Mesendoderm (in vitro differentiated cells): ENCODE measurements at regions not wholly inside any gene's neighbourhood (a gene's known extent, or its start where the extent isn't known, plus 50 kb on each side); places are given as distances from the start of the nearest gene placed in this dataset.

Experiments used
- DNase-seq: peaks from one replicate; pipeline ENCODE4 v3.0.0; 2013
- H2AK5ac ChIP-seq: 2 replicates; pipeline ENCODE4 v1.6.1; 2013; ENCODE audit warnings: low read length, inconsistent platforms
- H2BK120ac ChIP-seq: 2 replicates; pipeline ENCODE4 v1.6.1; 2013; ENCODE audit warnings: low read depth, mild to moderate bottlenecking, low read length, moderate library complexity, mixed read lengths
- H2BK15ac ChIP-seq: replicated peaks from 2 replicates; pipeline ENCODE4 v1.6.1; 2013; ENCODE audit warnings: low read depth, mild to moderate bottlenecking, moderate library complexity
- H2BK5ac ChIP-seq: 2 replicates; pipeline ENCODE4 v1.6.1; 2013; ENCODE audit warnings: low read length, inconsistent platforms
- H3K18ac ChIP-seq: 2 replicates; pipeline ENCODE4 v1.6.1; 2013; ENCODE audit warnings: mild to moderate bottlenecking, low read length, mixed read lengths
- H3K23ac ChIP-seq: one replicate; pipeline ENCODE4 v1.6.1; 2013; ENCODE audit warnings: low read length
- H3K27ac ChIP-seq: 2 replicates; pipeline ENCODE4 v1.5.1; 2013; ENCODE audit warnings: low read depth, mild to moderate bottlenecking, inconsistent platforms, low read length, moderate library complexity
- H3K27me3 ChIP-seq: 2 replicates; pipeline ENCODE4 v1.6.1; 2013; ENCODE audit warnings: low read length, control low read depth, mild to moderate bottlenecking, inconsistent platforms; ENCODE audit not compliant: insufficient read depth, poor library complexity
- H3K36me3 ChIP-seq: 2 replicates; pipeline ENCODE4 v1.6.1; 2013; ENCODE audit warnings: low read length, inconsistent platforms; ENCODE audit not compliant: control insufficient read depth, insufficient read depth
- H3K4ac ChIP-seq: one replicate; pipeline ENCODE4 v1.6.1; 2013; ENCODE audit warnings: low read depth, mild to moderate bottlenecking, low read length, moderate library complexity
- H3K4me1 ChIP-seq: 2 replicates; pipeline ENCODE4 v1.6.1; 2013; ENCODE audit warnings: low read depth, low read length, inconsistent platforms; ENCODE audit not compliant: control insufficient read depth
- H3K4me2 ChIP-seq: 2 replicates; pipeline ENCODE4 v1.6.1; 2013; ENCODE audit warnings: low read length
- H3K4me3 ChIP-seq: 2 replicates; pipeline ENCODE4 v1.5.1; 2013; ENCODE audit warnings: mild to moderate bottlenecking, low read length
- H3K56ac ChIP-seq: one replicate; pipeline ENCODE4 v1.6.1; 2013; ENCODE audit warnings: low read length
- H3K79me1 ChIP-seq: 2 replicates; pipeline ENCODE4 v1.6.1; 2013; ENCODE audit warnings: low read length, inconsistent platforms
- H3K79me2 ChIP-seq: 2 replicates; pipeline ENCODE4 v1.6.1; 2013; ENCODE audit warnings: mild to moderate bottlenecking, low read length; ENCODE audit not compliant: control insufficient read depth, insufficient read depth
- H3K9ac ChIP-seq: 2 replicates; pipeline ENCODE4 v1.6.1; 2013; ENCODE audit warnings: low read length, inconsistent platforms
- H4K5ac ChIP-seq: one replicate; pipeline ENCODE4 v1.6.1; 2013; ENCODE audit warnings: low read length
- H4K8ac ChIP-seq: one replicate; pipeline ENCODE4 v1.6.1; 2013; ENCODE audit warnings: low read depth, mild to moderate bottlenecking, control low read depth, low read length, moderate library complexity
- WGBS: extraction: QIAGEN DNeasy Blood & Tissue Kit; methylation state at CpG from one replicate; pipeline ENCODE4 v1.1.7; 2013; ENCODE audit warnings: low lambda C conversion rate, missing lambda C conversion rate; ENCODE audit not compliant: insufficient coverage; ENCODE audit errors: extremely low coverage; 5-methylcytosine and 5-hydroxymethylcytosine counted together

DNA sequence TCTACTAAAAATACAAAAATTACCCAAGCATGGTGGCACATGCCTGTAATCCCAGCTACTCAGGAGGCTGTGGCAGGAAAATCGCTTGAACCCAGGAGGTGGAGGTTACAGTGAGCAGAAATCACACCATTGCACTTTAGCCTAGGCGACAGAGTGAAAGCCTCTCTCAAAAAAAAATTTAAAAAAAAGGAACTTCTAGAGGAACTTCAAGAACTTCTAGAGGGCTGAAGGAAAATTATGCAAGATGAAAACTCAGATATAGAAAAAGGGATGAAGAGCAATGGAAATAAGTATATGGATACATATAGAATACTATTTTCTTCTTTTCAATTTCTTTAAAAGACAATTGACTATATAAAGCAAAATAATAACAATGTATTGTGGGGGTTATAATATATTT lies 51.2 kb upstream of the PRR5 start:
- no peak overlapping the region for H3K4me3 ChIP-seq
- H2AK5ac ChIP-seq: no peak overlapping the region
- WGBS: no CpG with 5 or more reads among the region's 2 CpGs
- H3K4me2 ChIP-seq: no peak overlapping the region
- H4K8ac ChIP-seq: no peak overlapping the region
- H3K27me3 ChIP-seq: no peaks in the 10 kb centered on the region
- H3K4me1 ChIP-seq: no peaks in the 10 kb centered on the region
- no peak for DNase-seq
- H3K23ac ChIP-seq: no peak overlapping the region
- H3K9ac ChIP-seq: no peak overlapping the region
- H2BK120ac ChIP-seq: no peak overlapping the region
- no peaks in the 10 kb centered on the region for H3K79me1 ChIP-seq
- H3K79me2 ChIP-seq: no peaks in the 10 kb centered on the region
- H3K56ac ChIP-seq: no peak overlapping the region
- no peak overlapping the region for H3K27ac ChIP-seq
- no peak overlapping the region for H2BK15ac ChIP-seq
- H3K36me3 ChIP-seq: no peaks in the 10 kb centered on the region
- H3K18ac ChIP-seq: no peak overlapping the region
- H3K4ac ChIP-seq: no peak overlapping the region
- no peak overlapping the region for H2BK5ac ChIP-seq
- no peak overlapping the region for H4K5ac ChIP-seq

DNA sequence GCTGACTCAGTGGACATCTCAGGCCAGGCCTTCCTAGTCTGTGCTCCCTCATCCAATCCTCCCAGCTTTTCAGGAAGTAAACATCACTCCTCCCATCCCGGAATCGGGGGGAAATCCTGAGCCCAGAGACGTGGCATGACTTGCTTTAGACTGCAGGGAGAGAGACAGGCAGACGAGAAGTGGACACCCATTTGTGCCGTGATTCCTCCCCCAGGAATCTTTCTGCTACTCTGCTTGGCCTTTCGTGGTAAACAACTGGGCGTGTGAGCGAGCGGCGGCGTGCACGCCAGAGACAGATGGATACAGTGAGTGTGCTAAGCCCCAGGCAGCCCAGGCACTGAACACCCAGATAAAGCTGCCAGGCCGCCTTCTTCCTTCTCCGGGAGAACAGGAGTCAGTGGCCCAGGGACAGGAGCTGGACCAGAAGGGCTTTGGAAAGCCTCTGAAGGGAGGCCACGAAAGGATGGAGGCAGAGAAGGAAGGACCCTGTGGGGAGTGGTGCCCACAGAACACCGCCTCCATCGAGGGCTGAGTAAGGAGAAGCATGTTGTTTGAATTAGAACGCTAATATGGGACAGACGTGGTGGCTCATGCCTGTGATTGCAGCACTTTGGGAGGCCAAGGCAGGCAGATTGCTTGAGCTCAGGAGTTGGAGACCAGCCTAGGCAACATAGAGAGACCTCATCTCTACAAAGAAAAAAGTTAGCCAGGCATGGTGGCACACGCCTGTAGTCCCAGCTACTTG lies 53.0 kb upstream of the PRR5 start:
- H3K23ac ChIP-seq: no peak overlapping the region
- H4K8ac ChIP-seq: no peak overlapping the region
- no peak for DNase-seq
- H2BK5ac ChIP-seq: no peak overlapping the region
- H4K5ac ChIP-seq: no peak overlapping the region
- no peaks in the 10 kb centered on the region for H3K79me2 ChIP-seq
- no peak overlapping the region for H3K9ac ChIP-seq
- H2BK15ac ChIP-seq: no peak overlapping the region
- no peak overlapping the region for H3K4me2 ChIP-seq
- no peaks in the 10 kb centered on the region for H3K36me3 ChIP-seq
- H3K27me3 ChIP-seq: no peaks in the 10 kb centered on the region
- no peak overlapping the region for H3K56ac ChIP-seq
- H3K4ac ChIP-seq: no peak overlapping the region
- H2AK5ac ChIP-seq: no peak overlapping the region
- WGBS: no CpG with 5 or more reads among the region's 20 CpGs
- no peak overlapping the region for H2BK120ac ChIP-seq
- no peaks in the 10 kb centered on the region for H3K79me1 ChIP-seq
- no peaks in the 10 kb centered on the region for H3K4me1 ChIP-seq
- no peak overlapping the region for H3K4me3 ChIP-seq
- H3K18ac ChIP-seq: no peak overlapping the region
- H3K27ac ChIP-seq: no peak overlapping the region

DNA sequence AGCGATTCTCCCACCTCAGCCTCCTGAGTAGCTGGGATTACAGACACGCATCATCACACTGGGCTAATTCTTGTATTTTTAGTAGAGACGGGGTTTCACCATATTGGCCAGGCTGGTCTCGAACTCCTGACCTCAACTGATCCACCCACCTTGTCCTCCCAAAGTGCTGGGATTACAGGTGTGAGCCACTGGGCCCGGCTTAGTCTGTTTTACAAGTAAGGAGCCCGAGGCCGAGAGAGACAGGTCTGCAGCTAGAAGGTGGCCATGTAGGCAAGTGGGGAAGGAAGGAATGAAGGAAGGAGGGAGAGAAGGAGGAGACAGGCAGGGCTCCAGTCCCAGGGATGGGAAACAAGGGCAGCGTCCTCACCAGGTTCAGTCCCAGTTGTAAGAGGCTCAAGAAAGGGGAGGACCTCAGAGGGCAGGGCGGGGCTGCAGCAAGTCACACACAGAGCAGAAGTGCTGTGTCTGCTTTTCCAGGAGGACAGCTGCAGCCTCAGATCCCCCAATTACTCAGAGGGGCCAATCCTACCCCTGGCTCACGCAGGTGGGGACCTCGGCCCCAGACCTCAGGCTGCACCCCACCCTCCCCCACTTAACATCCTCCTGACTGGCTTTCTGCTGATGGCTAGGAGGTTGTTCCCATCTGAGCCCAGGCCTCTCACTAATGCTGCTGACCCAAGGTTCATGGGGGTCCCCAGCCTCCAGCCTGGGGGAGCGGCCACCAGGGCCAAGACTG lies 53.8 kb upstream of the PRR5 start:
- no peak overlapping the region for H3K4ac ChIP-seq
- no peak for DNase-seq

DNA sequence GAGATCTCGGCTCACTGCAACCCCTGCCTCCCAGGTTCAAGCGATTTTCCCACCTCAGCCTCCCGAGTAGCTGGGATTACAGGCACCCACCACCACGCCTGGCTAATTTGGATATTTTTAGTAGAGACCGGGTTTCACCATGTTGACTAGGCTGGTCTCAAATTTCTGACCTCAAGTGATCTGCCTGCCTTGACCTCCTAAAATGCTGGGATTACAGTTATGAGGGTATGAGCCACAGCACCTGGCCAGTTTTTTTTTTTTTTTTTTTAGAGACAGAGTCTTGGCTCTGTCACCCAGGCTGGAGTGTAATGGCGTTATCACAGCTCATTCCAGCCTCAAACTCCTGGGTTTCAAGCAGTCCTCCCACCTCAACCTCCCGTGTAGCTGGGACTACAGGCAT lies 54.9 kb upstream of the PRR5 start:
- Histone ChIP-seq H3K18ac (no peak overlapping the region), H2BK15ac (no peak overlapping the region), H3K4me1 (no peaks in the 10 kb centered on the region), H3K79me1 (no peaks in the 10 kb centered on the region), H3K23ac (no peak overlapping the region), H3K36me3 (no peaks in the 10 kb centered on the region), H3K27me3 (no peaks in the 10 kb centered on the region), H3K4me2 (no peak overlapping the region), H3K27ac (no peak overlapping the region), H4K8ac (no peak overlapping the region), H3K9ac (no peak overlapping the region), H3K56ac (no peak overlapping the region), H3K79me2 (no peaks in the 10 kb centered on the region), H2BK5ac (no peak overlapping the region), H2BK120ac (no peak overlapping the region), H2AK5ac (no peak overlapping the region), H3K4ac (no peak overlapping the region), H3K4me3 (no peak overlapping the region), H4K5ac (no peak overlapping the region)
- no CpG with 5 or more reads among the region's 7 CpGs for WGBS
- no peak for DNase-seq

More for the DNA sequence above, 53.8 kb upstream of the PRR5 start:
- Histone ChIP-seq H3K56ac (no peak overlapping the region), H3K79me2 (no peaks in the 10 kb centered on the region), H3K36me3 (no peaks in the 10 kb centered on the region), H3K9ac (no peak overlapping the region), H3K27me3 (no peaks in the 10 kb centered on the region), H3K27ac (no peak overlapping the region), H3K23ac (no peak overlapping the region), H3K4me2 (no peak overlapping the region), H3K79me1 (no peaks in the 10 kb centered on the region), H4K8ac (no peak overlapping the region), H2BK15ac (no peak overlapping the region), H2AK5ac (no peak overlapping the region), H2BK120ac (no peak overlapping the region), H3K18ac (no peak overlapping the region), H3K4me3 (no peak overlapping the region), H3K4me1 (no peaks in the 10 kb centered on the region), H4K5ac (no peak overlapping the region), H2BK5ac (no peak overlapping the region)
- WGBS: no CpG with 5 or more reads among the region's 12 CpGs

DNA sequence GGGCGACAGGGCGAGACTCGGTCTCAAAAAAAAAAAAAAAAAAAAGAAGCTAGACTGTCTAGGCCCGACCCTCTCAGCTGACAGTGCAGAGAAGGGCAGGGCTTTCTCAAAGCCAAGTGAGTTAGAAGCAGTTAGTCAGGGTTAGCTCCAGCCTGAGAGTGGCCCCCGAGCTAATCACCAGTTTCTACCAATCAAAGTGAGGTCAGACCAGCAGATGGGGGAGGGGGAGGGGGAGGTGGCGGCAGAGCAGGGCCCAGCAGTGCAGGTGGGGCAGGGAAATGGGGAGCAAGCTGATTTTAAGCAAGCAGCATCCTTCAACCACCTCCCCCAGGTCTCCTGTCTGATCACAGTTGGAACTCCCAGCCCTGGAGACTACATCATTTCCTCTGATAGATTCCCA lies 55.3 kb upstream of the PRR5 start:
- H3K4me1 ChIP-seq: no peaks in the 10 kb centered on the region
- DNase-seq: no peak

More for the DNA sequence above, 55.3 kb upstream of the PRR5 start:
- no peak overlapping the region for H4K8ac ChIP-seq
- no peak overlapping the region for H2BK120ac ChIP-seq
- no peak overlapping the region for H2BK5ac ChIP-seq
- no peak overlapping the region for H3K4me3 ChIP-seq
- H3K27ac ChIP-seq: no peak overlapping the region
- no peaks in the 10 kb centered on the region for H3K36me3 ChIP-seq
- no CpG with 5 or more reads among the region's 6 CpGs for WGBS
- H4K5ac ChIP-seq: no peak overlapping the region
- H3K18ac ChIP-seq: no peak overlapping the region
- H3K23ac ChIP-seq: no peak overlapping the region
- no peak overlapping the region for H3K4me2 ChIP-seq
- no peak overlapping the region for H3K56ac ChIP-seq
- no peak overlapping the region for H2BK15ac ChIP-seq
- no peak overlapping the region for H3K4ac ChIP-seq
- H3K27me3 ChIP-seq: no peaks in the 10 kb centered on the region
- no peak overlapping the region for H2AK5ac ChIP-seq
- no peaks in the 10 kb centered on the region for H3K79me1 ChIP-seq
- H3K9ac ChIP-seq: no peak overlapping the region
- H3K79me2 ChIP-seq: no peaks in the 10 kb centered on the region
